GM18508 (cell line): ENCODE measurements at regions not wholly inside any gene's neighbourhood (a gene's known extent, or its start where the extent isn't known, plus 50 kb on each side); places are given as distances from the start of the nearest gene placed in this dataset.

ENCODE experiments used
- ATAC-seq: cut with Tn5 transposase; IDR thresholded peaks from one replicate; pipeline ENCODE4 v1.9.1; 2021; ENCODE audit warnings: moderate number of reproducible peaks; ENCODE audit not compliant: insufficient read depth, unreplicated experiment

- ATAC-seq = no peak
These were observed 62.6 kb upstream of the KITLG start for GRCh38 chr12:88642675-88643431.

- no peak for ATAC-seq
These were observed 58.9 kb upstream of the KITLG start for GRCh38 chr12:88638966-88639760.

- no peak for ATAC-seq
These were observed 58.1 kb upstream of the KITLG start for GRCh38 chr12:88638388-88638787.

- no peak for ATAC-seq
These were observed 53.7 kb upstream of the KITLG start for GRCh38 chr12:88634008-88634407.

GRCh38 chr12:88633312-88633711 is 53.0 kb upstream of the KITLG start:
- ATAC-seq = no peak

- no peak for ATAC-seq
These were observed 50.3 kb upstream of the KITLG start for GRCh38 chr12:88630561-88630960.
